ENCODE measurements at regions not wholly inside any gene's neighbourhood (a gene's known extent, or its start where the extent isn't known, plus 50 kb on each side); places are given as distances from the start of the nearest gene placed in this dataset.
A peak's percentile ranks its signal among the peaks of the same experiment; 100 is the strongest.

DNA sequence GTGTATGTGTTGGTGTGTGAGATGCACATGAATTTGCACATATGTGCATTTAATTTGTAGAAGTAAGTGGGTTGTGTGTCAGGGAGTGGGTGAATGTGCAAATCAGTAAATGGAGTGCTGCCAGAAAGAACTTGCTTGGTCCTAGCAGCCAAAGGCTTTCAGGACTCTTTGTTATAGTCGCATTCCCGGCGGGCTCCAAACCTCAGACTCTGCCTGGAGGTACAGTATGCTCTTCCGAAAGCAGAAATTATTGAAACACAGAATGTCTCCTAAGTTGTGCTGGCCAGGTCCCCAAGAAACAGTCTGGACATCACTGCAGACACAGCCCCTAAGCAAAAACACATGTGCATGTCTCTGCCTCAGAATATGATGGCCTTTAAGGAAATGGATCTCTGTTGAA lies 232.4 kb downstream of the INSIG2 start:
- FAIRE-seq: no peak
- no peak for DNase-seq (ENCODE audit: low read depth, low spot score)
- in situ Hi-C loops (cut with MboI) (no loop called here), intact Hi-C loops (cut with micrococcal nuclease; ENCODE audit: unreplicated experiment) (no loop called here)
- ChIA-PET SMC1A (ENCODE audit: uncharacterized antibody, unreplicated experiment) (no interaction called here), CTCF (no interaction called here), POLR2A (no interaction called here), RAD21 (ENCODE audit: unreplicated experiment) (no interaction called here)
- BruUV-seq (replicated peaks): no TSS peak
- Histone ChIP-seq H3K9ac (ENCODE audit: control insufficient read depth, insufficient read depth, low read length) (no peak overlapping the region), H3K4me3 (no peak overlapping the region), H3K79me2 (ENCODE audit: control insufficient read depth, insufficient read depth, low read length) (no peaks in the 10 kb centered on the region), H3K27me3 (replicated peaks in 1 of 2; ENCODE audit: control insufficient read depth in 2 of 2, insufficient read depth in 2 of 2, low read length in 1 of 2) (no peaks in the 10 kb centered on the region), H3K36me3 (ENCODE audit: control insufficient read depth in 2 of 2, insufficient read depth in 2 of 2, low read length in 1 of 2) (no peaks in the 10 kb centered on the region), H4K20me1 (ENCODE audit: control insufficient read depth, insufficient read depth) (no peaks in the 10 kb centered on the region), H3K4me1 (ENCODE audit: control insufficient read depth, insufficient read depth, low read length) (no peaks in the 10 kb centered on the region), H2AFZ (ENCODE audit: control insufficient read depth, low read depth, low read length) (no peak overlapping the region), H3K4me2 (ENCODE audit: control insufficient read depth, insufficient read depth) (no peak overlapping the region), H3K9me3 (replicated peaks; ENCODE audit: control insufficient read depth, insufficient read depth, low read length) (no peaks in the 10 kb centered on the region), H3K27ac (ENCODE audit: control insufficient read depth, insufficient read depth) (no peak overlapping the region)
- no peak for ATAC-seq
- WGBS (ENCODE audit: insufficient coverage, insufficient replicate concordance, low lambda C conversion rate, missing lambda C conversion rate): 47% methylated on average over 4 of the region's 4 CpGs
- TF ChIP-seq, protein P1, sequence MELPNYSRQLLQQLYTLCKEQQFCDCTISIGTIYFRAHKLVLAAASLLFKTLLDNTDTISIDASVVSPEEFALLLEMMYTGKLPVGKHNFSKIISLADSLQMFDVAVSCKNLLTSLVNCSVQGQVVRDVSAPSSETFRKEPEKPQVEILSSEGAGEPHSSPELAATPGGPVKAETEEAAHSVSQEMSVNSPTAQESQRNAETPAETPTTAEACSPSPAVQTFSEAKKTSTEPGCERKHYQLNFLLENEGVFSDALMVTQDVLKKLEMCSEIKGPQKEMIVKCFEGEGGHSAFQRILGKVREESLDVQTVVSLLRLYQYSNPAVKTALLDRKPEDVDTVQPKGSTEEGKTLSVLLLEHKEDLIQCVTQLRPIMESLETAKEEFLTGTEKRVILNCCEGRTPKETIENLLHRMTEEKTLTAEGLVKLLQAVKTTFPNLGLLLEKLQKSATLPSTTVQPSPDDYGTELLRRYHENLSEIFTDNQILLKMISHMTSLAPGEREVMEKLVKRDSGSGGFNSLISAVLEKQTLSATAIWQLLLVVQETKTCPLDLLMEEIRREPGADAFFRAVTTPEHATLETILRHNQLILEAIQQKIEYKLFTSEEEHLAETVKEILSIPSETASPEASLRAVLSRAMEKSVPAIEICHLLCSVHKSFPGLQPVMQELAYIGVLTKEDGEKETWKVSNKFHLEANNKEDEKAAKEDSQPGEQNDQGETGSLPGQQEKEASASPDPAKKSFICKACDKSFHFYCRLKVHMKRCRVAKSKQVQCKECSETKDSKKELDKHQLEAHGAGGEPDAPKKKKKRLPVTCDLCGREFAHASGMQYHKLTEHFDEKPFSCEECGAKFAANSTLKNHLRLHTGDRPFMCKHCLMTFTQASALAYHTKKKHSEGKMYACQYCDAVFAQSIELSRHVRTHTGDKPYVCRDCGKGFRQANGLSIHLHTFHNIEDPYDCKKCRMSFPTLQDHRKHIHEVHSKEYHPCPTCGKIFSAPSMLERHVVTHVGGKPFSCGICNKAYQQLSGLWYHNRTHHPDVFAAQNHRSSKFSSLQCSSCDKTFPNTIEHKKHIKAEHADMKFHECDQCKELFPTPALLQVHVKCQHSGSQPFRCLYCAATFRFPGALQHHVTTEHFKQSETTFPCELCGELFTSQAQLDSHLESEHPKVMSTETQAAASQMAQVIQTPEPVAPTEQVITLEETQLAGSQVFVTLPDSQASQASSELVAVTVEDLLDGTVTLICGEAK (IDR thresholded peaks at IDR 0.05; ENCODE audit: borderline replicate concordance): no peak
- TF ChIP-seq, protein P2, sequence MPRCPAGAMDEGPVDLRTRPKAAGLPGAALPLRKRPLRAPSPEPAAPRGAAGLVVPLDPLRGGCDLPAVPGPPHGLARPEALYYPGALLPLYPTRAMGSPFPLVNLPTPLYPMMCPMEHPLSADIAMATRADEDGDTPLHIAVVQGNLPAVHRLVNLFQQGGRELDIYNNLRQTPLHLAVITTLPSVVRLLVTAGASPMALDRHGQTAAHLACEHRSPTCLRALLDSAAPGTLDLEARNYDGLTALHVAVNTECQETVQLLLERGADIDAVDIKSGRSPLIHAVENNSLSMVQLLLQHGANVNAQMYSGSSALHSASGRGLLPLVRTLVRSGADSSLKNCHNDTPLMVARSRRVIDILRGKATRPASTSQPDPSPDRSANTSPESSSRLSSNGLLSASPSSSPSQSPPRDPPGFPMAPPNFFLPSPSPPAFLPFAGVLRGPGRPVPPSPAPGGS (IDR thresholded peaks at IDR 0.05; ENCODE audit: borderline replicate concordance, insufficient read depth, low read depth, low read length, poor library complexity, severe bottlenecking): peak; percentile 43

Data from GM12878 (cell line).